Ascending aorta (tissue), 2 donors: ENCODE measurements at regions not wholly inside any gene's neighbourhood (a gene's known extent, or its start where the extent isn't known, plus 50 kb on each side); places are given as distances from the start of the nearest gene placed in this dataset.

Experiments
- DNase-seq, 2 donors: peaks; one replicate each; pipeline ENCODE4 v3.0.0-alpha.2; 2019; ENCODE audit warnings: low spot score in 2 of 2
- H3K27ac ChIP-seq, 2 donors: fragments of 200-600 bp; sonication (generic); one replicate each; pipeline ENCODE4 v1.5.1; 2016 to 2017; ENCODE audit warnings: mild to moderate bottlenecking in 1 of 2
- H3K27me3 ChIP-seq: fragments of 200-600 bp; sonication (generic); one replicate; pipeline ENCODE4 v1.5.1; 2017
- H3K36me3 ChIP-seq, 2 donors: fragments of 200-600 bp; sonication (generic); one replicate each; pipeline ENCODE4 v1.5.1; 2016
- H3K4me1 ChIP-seq, 2 donors: fragments of 200-600 bp; sonication (generic); one replicate each; pipeline ENCODE4 v1.5.1; 2016 to 2017; ENCODE audit warnings: mild to moderate bottlenecking in 1 of 2
- H3K4me3 ChIP-seq, 2 donors: fragments of 200-600 bp; sonication (generic); one replicate each; pipeline ENCODE4 v1.5.1; 2016 to 2017; ENCODE audit warnings: mild to moderate bottlenecking in 1 of 2
- H3K9me3 ChIP-seq, 2 donors: fragments of 200-600 bp; sonication (generic); one replicate each; pipeline ENCODE4 v1.5.1; 2016
- CTCF ChIP-seq, 3 experiments: fragments of 200-600 bp in 2 of 3; fragments of 450-650 bp in 1 of 3; sonication (generic) in 2 of 3; IDR thresholded peaks; one replicate each; pipeline ENCODE4 v1.5.1; 2016 to 2019; ENCODE audit warnings: antibody characterized with exemption in 3 of 3, mild to moderate bottlenecking in 1 of 3, moderate library complexity in 1 of 3
- intact Hi-C: fragments of 100-400 bp; cut with DNase I; formaldehyde crosslinking; loops from one replicate; pipeline ENCODE4 v1.15.1; 2023

GRCh38 chr4:53722110-53722509 lies 130.8 kb upstream of the LNX1 start:
- H3K36me3 ChIP-seq: no peaks in the 10 kb centered on the region
- no peaks in the 10 kb centered on the region for H3K4me1 ChIP-seq
- intact Hi-C loops: no loop called here
- H3K4me3 ChIP-seq: no peak overlapping the region
- no peak for DNase-seq
- no peaks in the 10 kb centered on the region for H3K9me3 ChIP-seq
- no peak overlapping the region for H3K27ac ChIP-seq
- H3K27me3 ChIP-seq: no peaks in the 10 kb centered on the region
- no peak for TF ChIP-seq CTCF (IDR thresholded peaks at IDR 0.05)

- H3K27ac ChIP-seq: no peak overlapping the region
- TF ChIP-seq CTCF (IDR thresholded peaks at IDR 0.05): no peak
Observed at GRCh38 chr4:53721263-53721662, 130.0 kb upstream of the LNX1 start.

GRCh38 chr4:53720776-53721175 lies 129.5 kb upstream of the LNX1 start:
- no peak for TF ChIP-seq CTCF (IDR thresholded peaks at IDR 0.05)
- Histone ChIP-seq H3K27me3 (no peaks in the 10 kb centered on the region), H3K9me3 (no peaks in the 10 kb centered on the region), H3K27ac (no peak overlapping the region), H3K36me3 (no peaks in the 10 kb centered on the region), H3K4me3 (no peak overlapping the region), H3K4me1 (peaks cover 3 to 7% of the 10 kb centered on the region in 2 donors)
- no peak for DNase-seq
- intact Hi-C loops: no loop called here

More at GRCh38 chr4:53721263-53721662, 130.0 kb upstream of the LNX1 start:
- H3K36me3 ChIP-seq: no peaks in the 10 kb centered on the region
- no peaks in the 10 kb centered on the region for H3K27me3 ChIP-seq
- intact Hi-C loops: no loop called here
- H3K4me3 ChIP-seq: no peak overlapping the region
- H3K9me3 ChIP-seq: no peaks in the 10 kb centered on the region
- peaks cover 0 to 6% of the 10 kb centered on the region in 2 donors for H3K4me1 ChIP-seq
- DNase-seq: no peak

- Histone ChIP-seq H3K4me3 (no peak overlapping the region), H3K27me3 (no peaks in the 10 kb centered on the region), H3K4me1 (peaks cover 5 to 12% of the 10 kb centered on the region in 2 donors), H3K27ac (peak overlapping the region; percentile 56 to 63), H3K9me3 (no peaks in the 10 kb centered on the region), H3K36me3 (no peaks in the 10 kb centered on the region)
- no peak for DNase-seq
- intact Hi-C loops: loop anchor here (5.0 kb wide), 1 partner anchor 515 kb away; no protein-coding TSS in a partner anchor
- TF ChIP-seq CTCF (IDR thresholded peaks at IDR 0.05): no peak
Observed at GRCh38 chr4:53717064-53717549, 125.8 kb upstream of the LNX1 start.

- intact Hi-C loops: loop anchor here (5.0 kb wide), 1 partner anchor 516 kb away; no protein-coding TSS in a partner anchor
- peaks cover 5 to 14% of the 10 kb centered on the region in 2 donors for H3K4me1 ChIP-seq
- H3K4me3 ChIP-seq: no peak overlapping the region
- DNase-seq: no peak
- no peak for TF ChIP-seq CTCF (IDR thresholded peaks at IDR 0.05)
- no peaks in the 10 kb centered on the region for H3K36me3 ChIP-seq
- no peaks in the 10 kb centered on the region for H3K27me3 ChIP-seq
- no peaks in the 10 kb centered on the region for H3K9me3 ChIP-seq
- peak overlapping the region; percentile 56 to 63 for H3K27ac ChIP-seq
Observed at GRCh38 chr4:53716471-53717063, 125.3 kb upstream of the LNX1 start.
